NT2/D1 (cell line): ENCODE measurements at regions not wholly inside any gene's neighbourhood (a gene's known extent, or its start where the extent isn't known, plus 50 kb on each side); places are given as distances from the start of the nearest gene placed in this dataset.

Experiments used
- YY1 ChIP-seq: IDR thresholded peaks from 2 replicates; pipeline ENCODE4 v1.6.1; 2011; ENCODE audit not compliant: insufficient read length, insufficient read depth
- ZNF274 ChIP-seq: IDR thresholded peaks from 2 replicates; pipeline ENCODE4 v1.6.1; 2011; ENCODE audit warnings: mild to moderate bottlenecking, low read depth, low read length

DNA sequence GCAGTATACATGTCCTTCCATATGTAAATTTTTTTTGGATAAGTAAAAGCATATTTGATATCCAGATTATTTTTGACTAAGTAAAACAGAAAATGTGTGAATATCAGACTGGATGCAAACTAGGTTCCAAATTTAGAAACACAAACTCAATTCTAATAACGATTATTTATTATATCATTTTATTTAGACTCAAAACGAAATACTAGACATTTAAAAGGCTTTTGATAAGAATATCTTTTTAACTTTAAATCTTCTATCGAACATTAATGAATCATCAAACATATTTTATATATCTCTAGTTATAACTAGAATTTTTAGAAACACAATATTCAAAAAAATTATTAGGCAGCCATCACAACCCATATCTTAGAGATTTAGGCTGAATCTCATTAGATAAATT lies 195.2 kb upstream of the KCND2 start:
- TF ChIP-seq YY1 = no peak
- no peak for TF ChIP-seq ZNF274
